ENCODE measurements at regions not wholly inside any gene's neighbourhood (a gene's known extent, or its start where the extent isn't known, plus 50 kb on each side); places are given as distances from the start of the nearest gene placed in this dataset.

DNA sequence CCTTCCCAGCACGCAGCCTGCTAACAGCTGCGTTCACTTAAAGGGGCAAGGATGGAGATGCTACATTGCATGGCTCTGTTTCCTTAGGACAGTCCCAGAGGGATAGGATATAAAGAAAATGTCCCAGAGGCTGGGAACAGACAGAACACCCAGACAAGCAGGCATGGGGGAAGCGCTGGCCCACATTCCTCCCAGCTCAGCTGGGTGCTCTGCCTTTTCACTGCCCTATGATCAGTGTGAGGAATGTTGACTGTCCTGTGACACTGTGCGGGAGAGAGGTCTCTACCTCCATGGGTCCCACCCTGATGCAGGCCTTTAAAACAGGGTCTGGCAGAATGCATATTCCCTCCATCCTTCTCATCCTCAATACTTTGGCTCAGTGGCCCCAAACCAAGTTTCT lies 459.4 kb upstream of the DMAC1 start:
- no peak for TF ChIP-seq POLR2AphosphoS5 (IDR thresholded peaks at IDR 0.05)
- TF ChIP-seq, protein P1, sequence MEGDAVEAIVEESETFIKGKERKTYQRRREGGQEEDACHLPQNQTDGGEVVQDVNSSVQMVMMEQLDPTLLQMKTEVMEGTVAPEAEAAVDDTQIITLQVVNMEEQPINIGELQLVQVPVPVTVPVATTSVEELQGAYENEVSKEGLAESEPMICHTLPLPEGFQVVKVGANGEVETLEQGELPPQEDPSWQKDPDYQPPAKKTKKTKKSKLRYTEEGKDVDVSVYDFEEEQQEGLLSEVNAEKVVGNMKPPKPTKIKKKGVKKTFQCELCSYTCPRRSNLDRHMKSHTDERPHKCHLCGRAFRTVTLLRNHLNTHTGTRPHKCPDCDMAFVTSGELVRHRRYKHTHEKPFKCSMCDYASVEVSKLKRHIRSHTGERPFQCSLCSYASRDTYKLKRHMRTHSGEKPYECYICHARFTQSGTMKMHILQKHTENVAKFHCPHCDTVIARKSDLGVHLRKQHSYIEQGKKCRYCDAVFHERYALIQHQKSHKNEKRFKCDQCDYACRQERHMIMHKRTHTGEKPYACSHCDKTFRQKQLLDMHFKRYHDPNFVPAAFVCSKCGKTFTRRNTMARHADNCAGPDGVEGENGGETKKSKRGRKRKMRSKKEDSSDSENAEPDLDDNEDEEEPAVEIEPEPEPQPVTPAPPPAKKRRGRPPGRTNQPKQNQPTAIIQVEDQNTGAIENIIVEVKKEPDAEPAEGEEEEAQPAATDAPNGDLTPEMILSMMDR (IDR thresholded peaks at IDR 0.05): no peak
- no peak for TF ChIP-seq EP300 (IDR thresholded peaks at IDR 0.05)
